GM19023 (cell line): ENCODE measurements at regions not wholly inside any gene's neighbourhood (a gene's known extent, or its start where the extent isn't known, plus 50 kb on each side); places are given as distances from the start of the nearest gene placed in this dataset.
A peak's percentile ranks its signal among the peaks of the same experiment; 100 is the strongest.

Experiments used
- ATAC-seq: cut with Tn5 transposase; IDR thresholded peaks from one replicate; pipeline ENCODE4 v1.9.1; 2021; ENCODE audit warnings: mild to moderate bottlenecking, moderate library complexity; ENCODE audit not compliant: unreplicated experiment

- ATAC-seq, result no peak
These were observed 410.9 kb upstream of the PROK2 start for GRCh38 chr3:72195895-72196294.

GRCh38 chr3:72194458-72194857 is 409.5 kb upstream of the PROK2 start:
- no peak for ATAC-seq

DNA sequence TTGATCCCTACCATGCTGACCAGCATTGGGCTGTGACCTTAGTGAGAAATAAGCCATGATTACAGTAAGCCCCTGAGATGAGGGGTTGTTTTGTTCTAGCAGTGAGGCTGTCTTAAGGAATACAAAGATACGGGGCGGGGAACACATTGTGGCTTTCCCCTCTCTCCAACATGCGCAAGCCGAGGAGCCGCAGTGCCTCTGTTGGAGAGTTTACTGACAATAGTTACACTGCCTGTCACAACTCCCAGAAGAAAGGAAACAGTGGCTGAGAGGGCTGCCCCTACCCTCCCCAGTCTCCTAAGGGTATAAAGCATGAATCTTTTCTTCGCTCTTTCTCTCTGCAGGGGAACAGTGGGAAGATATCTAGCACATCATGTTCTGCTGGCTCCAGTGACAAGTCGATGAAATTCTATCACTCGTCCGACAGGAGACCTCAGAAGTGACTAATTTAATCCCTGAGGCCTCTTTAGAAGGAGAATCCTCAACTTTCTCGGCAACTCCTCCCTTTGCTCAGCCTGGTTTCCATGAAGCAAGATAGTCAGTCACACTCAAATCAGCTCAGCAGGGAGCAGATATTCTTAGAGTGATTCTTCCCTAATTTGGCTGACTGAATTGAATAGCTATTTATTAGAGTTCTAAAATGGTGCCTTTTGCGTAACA is 409.0 kb upstream of the PROK2 start:
- ATAC-seq, result no peak

GRCh38 chr3:72192572-72192971 is 407.6 kb upstream of the PROK2 start:
- ATAC-seq, result no peak

DNA sequence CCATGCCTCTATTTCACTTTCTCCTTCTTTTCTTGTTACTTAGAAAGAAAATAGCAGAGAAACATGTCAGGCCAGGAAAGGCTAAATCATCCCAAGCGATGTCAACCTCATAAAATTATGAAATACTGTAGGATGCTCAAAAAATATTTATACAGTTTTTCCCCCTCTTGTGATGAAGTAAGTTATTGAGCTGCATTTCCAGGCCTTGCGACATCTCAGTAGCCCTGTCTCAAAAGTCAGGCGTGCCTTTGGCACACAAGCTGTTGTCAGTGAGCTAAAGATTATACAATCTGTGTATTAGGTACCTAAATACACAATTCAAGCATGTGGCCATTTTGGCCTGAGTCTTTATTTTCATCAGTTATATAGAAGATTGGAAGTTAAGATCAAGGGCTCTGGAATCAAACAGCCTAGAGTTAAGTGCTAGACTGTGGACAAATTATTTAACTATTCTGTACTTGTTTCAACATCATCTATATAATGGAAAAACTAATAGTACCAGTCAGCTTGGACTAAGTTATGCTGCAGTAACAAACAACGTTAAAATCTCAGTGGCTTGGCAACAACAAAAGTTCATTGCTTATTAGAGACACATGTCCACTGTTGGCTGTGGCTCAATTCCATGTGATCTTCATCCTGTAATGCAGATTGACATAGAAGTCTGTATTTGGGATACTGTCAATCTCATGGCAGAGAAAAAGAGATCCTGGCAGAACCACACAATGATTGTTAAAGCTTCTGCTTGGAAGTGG is 406.4 kb upstream of the PROK2 start:
- no peak for ATAC-seq

- ATAC-seq, result no peak
These were observed 405.1 kb upstream of the PROK2 start for GRCh38 chr3:72190050-72190449.

DNA sequence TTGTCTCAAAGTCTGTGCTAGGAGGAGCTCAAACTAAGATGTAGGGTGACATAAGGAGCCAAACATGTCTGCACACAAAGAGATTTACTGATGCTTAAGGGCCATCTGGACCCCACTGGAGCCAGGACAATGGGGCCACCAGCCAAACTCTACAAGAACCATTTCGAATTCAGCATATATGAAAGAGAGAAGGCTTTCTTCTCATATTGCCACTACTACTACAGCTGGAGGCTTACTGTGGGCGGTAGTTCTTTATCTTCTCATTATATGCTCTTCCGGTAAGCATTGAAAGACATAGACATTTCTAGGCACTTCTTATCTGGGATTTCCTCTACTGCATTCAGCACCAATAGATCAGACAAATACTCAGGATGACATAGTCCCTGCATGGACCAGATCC is 404.4 kb upstream of the PROK2 start:
- no peak for ATAC-seq

- no peak for ATAC-seq
These were observed 403.6 kb upstream of the PROK2 start for GRCh38 chr3:72188536-72188935.

DNA sequence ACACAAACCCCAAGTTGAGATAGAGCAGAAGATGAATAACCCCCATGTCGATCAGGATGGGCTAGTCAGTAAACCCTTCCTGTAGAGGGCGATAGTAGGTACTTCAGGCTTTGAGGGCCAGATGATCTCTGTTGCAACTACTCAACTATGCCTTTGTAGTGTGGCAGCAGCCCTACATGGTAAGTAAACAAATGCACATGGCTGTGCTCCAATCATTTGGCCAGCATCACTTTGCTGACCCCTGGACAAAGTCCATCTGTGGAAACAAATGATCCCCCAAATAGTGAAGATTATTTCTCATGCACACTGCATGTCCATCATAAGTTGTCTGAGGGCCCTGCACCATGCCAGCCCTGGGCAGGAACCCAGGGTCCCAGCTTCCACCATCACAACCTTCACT is 402.2 kb upstream of the PROK2 start:
- ATAC-seq, result no peak

DNA sequence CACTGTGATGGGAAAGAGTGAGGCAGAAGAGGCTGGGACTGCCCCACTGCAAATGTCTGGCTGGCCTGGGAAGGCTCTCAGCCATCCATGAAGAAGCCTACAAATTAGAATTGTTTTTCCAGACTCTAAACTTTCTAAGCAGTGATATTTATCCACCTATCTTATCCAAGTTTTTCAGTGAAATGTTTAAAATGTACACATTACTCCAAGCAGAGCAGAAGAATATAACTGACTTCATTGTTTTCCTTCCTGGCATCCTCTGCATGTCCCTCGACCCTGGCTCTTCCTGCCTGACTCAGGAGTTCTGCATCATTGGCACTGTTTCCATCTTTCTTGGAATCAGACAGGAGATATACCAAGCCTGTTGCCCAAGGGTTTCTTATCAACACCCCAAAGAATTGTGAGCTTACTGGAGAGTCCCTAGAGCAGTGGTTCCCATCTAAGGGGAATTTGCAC is 401.5 kb upstream of the PROK2 start:
- no peak for ATAC-seq

DNA sequence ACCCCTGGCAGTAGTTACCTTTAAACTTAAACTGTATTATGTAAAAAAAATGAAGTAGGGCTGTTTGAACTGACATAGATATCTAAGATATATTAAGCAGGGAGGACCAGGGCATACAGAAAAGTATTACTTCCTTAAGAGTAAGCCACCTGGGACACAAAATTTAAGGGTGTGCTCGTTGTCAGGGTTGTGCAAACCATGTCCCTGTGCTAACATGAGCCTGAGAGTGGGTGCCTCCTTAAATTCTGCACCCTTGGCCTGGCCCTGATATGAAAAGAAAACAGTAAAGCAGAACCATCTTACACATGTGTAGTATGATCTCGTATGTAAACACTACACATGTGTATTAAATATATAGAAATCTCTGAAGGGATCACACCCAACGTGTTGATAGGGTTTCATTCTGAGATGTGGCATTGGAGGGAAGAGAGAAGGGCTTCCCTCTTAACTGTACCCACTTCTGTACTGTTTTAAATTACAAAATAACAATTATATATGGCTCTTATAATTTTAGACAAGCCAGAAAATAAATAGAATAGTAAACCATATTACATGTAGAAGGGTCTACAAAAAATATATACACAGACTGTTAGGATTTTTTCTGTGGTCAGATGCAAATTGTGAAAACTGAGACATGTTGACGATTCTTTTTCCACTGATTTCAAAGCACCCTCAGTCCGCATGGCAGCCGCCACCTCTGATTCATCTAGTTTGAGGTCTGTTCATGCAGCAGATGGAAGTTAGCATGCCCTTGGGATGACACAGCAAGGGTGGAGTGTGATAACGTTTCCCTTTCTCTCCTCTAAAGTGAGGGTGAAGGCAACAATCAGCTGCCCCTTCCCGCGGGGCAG is 400.8 kb upstream of the PROK2 start:
- ATAC-seq, result no peak

DNA sequence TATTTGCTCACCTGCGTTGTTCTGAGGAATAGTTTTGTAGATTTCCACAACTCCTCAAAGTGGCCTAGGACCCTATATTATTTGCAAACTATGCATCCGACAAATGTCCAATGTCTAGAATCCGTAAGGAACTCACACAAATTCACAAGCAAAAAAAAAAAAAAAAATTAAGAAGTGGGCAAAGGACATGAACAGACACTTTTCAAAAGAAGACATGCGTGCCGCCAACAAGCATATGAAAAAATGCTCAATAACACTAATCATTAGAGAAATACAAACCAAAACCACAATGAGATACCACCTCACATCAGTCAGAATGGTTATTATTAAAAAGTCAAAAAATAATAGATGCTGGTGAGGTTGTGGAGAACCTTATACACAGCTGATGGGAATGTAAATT is 398.5 kb upstream of the PROK2 start:
- no peak for ATAC-seq

GRCh38 chr3:72182206-72182605 is 397.3 kb upstream of the PROK2 start:
- no peak for ATAC-seq

GRCh38 chr3:72181251-72181650 is 396.3 kb upstream of the PROK2 start:
- ATAC-seq, result no peak

GRCh38 chr3:72180405-72180804 is 395.5 kb upstream of the PROK2 start:
- no peak for ATAC-seq

DNA sequence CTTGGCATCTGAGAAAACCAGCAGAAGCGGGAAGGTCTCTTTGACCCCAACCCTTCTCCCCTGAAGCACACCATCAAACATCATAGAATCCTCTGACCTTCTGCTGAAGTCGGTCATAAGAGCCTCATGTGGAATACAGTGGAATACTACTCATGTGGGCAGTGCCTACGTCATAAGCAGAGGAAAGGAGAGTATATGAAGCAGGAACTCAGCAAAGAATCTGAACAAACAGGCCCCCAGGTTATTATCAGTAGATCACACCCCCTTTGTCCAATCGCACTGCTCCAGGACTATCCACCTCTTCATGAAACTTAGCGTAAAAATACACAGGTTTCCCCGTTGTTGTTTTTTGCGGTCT is 394.1 kb upstream of the PROK2 start:
- ATAC-seq, result no peak

DNA sequence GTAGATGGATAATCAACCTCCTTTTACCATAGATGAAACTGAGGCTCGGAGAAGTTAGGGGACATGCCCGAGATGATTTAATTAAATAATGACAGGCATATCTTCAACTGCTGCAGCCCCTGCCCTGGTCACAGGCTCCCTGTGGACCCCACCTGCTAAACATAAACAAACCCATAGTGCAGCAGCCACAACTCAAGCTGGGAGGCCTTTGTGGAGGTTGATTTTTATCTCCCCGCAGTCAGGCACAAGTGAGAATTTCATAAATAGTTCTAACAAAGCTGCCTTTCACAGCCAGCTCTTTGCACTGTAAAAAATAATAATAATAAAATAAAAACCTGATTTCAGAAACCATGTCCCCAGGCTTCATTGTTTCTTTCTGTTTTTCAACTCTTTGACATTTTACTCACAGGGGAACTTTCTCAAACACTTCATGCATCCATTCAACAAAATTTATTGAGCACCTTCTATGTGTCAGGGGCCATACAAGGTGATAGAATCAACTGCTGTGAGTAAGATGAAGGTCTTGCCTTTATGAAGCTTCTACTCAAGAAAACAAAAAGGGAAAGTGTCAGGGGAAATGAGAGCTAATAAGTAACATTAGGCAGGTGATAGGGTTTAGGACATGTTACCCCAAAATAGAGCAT is 393.6 kb upstream of the PROK2 start:
- ATAC-seq, result no peak

DNA sequence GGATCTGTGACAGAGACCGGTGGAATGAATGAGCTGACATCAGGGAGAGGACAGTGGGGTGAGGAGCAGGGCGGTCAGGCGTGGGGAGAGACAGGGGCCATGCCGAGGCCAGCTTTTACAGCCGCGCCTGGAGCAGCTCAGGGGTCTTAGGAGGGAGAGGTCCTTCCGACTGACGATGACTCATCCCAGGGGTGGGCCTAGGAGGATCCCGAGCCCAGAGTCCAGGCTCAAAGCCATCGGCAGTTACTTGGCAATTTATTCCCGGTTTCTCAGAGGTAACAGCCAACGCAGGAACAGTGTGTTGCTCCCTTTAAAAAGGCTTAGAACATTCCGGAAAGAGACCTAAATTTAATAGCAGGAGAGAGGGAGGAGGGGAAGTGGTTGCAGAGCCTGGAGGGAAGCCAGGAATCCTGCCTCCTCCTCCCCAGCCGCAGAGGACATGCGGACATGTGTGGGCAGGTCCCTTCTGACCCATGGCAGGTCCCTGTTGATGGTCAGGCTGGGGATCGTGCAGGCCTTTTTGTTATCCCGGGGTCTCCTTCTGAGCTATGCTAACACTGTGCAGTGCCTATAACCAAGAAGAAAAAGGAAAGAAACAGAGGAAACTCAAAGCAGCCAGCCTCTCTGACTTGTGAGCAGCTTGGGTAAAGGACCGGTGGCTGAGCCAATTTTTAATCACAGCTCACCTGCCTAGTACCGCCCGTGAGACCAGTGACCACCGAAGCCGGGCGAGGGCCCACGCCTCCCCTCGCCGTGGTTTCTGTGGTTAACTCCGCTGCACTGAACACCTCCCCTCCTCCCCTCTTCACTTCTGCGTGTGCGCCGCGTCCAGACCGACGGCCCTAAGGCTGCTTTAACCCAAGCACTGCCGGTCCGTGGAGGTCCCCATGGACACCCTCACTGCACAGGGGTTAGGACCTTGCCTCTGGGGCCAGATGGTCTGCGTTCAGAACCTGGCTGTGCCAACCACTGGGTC is 392.4 kb upstream of the PROK2 start:
- ATAC-seq, result peak; percentile 51

GRCh38 chr3:72176537-72177041 is 391.6 kb upstream of the PROK2 start:
- ATAC-seq, result peak; percentile 93

DNA sequence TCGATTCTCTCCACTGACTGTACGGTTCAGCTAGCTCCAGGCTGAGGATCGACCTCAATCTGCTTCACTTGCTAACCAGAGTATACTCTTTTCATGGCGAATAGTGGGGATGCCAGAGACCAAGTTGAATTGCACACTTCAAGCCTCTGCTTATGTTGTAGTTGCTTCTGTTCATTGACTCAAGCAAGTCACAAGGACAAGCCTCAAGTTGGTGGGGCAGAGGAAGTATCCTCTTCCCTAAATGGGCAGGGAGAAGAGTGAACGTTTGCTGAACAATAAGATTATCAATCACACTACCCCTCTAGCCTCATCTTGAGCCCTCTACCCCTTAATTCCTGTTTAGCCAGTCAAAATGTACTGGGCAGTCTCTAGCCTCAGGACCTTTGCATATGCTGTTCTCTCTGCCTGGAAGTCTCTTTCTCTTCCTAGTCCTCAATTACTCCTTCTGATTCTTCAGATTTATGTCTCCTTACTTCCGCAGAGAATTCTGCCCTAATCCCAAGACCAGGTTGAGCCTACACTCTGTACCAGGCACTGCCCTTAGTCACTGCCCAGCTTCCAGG is 390.4 kb upstream of the PROK2 start:
- ATAC-seq, result no peak
